Central memory CD8-positive, alpha-beta T cell (primary cell): ENCODE measurements at regions not wholly inside any gene's neighbourhood (a gene's known extent, or its start where the extent isn't known, plus 50 kb on each side); places are given as distances from the start of the nearest gene placed in this dataset.

Experiments used
- ATAC-seq: fragments of 150-1000 bp; cut with Tn5 transposase; replicated peaks from 2 replicates; pipeline ENCODE4 v1.10.0; 2022; ENCODE audit warnings: mild to moderate bottlenecking, moderate FRiP score, moderate number of reproducible peaks; ENCODE audit not compliant: poor library complexity, severe bottlenecking; ENCODE audit errors: extremely low read depth
- DNase-seq, 2 donors: peaks; one replicate each; pipeline ENCODE4 v3.0.0; 2021; ENCODE audit warnings: low spot score in 2 of 2
- H3K27ac Mint-ChIP-seq: one replicate; pipeline ENCODE4 v1.8.0; 2022; ENCODE audit warnings: low read depth, mild to moderate bottlenecking, moderate library complexity, mixed read lengths
- H3K27me3 Mint-ChIP-seq: one replicate; pipeline ENCODE4 v1.8.0; 2022; ENCODE audit warnings: mixed read lengths
- H3K36me3 Mint-ChIP-seq: one replicate; pipeline ENCODE4 v1.8.0; 2022; ENCODE audit warnings: mild to moderate bottlenecking, moderate library complexity, mixed read lengths; ENCODE audit not compliant: insufficient read depth
- H3K4me1 Mint-ChIP-seq: one replicate; pipeline ENCODE4 v1.8.0; 2022; ENCODE audit warnings: mixed read lengths
- H3K4me3 Mint-ChIP-seq: one replicate; pipeline ENCODE4 v1.8.0; 2022; ENCODE audit warnings: mild to moderate bottlenecking, moderate library complexity, mixed read lengths
- H3K9me3 Mint-ChIP-seq: one replicate; pipeline ENCODE4 v1.8.0; 2022; ENCODE audit warnings: mixed read lengths

- ATAC-seq = no peak
- no peaks in the 10 kb centered on the region for H3K9me3 Mint-ChIP-seq
- no peak overlapping the region for H3K4me3 Mint-ChIP-seq
- DNase-seq = no peak
- H3K4me1 Mint-ChIP-seq = no peaks in the 10 kb centered on the region
- H3K27ac Mint-ChIP-seq = no peak overlapping the region
- peaks cover 24% of the 10 kb centered on the region for H3K27me3 Mint-ChIP-seq
- H3K36me3 Mint-ChIP-seq = no peaks in the 10 kb centered on the region
These were observed 201.6 kb upstream of the TWIST2 start for GRCh38 chr2:238646281-238646680.

GRCh38 chr2:238646803-238647202 lies 201.1 kb upstream of the TWIST2 start:
- Mint-ChIP-seq H3K27me3 (peaks cover 28% of the 10 kb centered on the region), H3K4me3 (no peak overlapping the region), H3K9me3 (no peaks in the 10 kb centered on the region), H3K36me3 (no peaks in the 10 kb centered on the region), H3K27ac (no peak overlapping the region), H3K4me1 (no peaks in the 10 kb centered on the region)
- ATAC-seq (no peak), DNase-seq (no peak)

GRCh38 chr2:238649123-238649522 lies 198.8 kb upstream of the TWIST2 start:
- DNase-seq = no peak
- Mint-ChIP-seq H3K36me3 (no peaks in the 10 kb centered on the region), H3K27me3 (peaks cover 46% of the 10 kb centered on the region), H3K9me3 (no peaks in the 10 kb centered on the region), H3K27ac (no peak overlapping the region), H3K4me1 (no peaks in the 10 kb centered on the region), H3K4me3 (no peak overlapping the region)
- ATAC-seq = no peak

- Mint-ChIP-seq H3K4me3 (no peak overlapping the region), H3K4me1 (no peaks in the 10 kb centered on the region), H3K9me3 (no peaks in the 10 kb centered on the region), H3K27me3 (peaks cover 46% of the 10 kb centered on the region), H3K27ac (no peak overlapping the region), H3K36me3 (no peaks in the 10 kb centered on the region)
- no peak for ATAC-seq
- DNase-seq = no peak
These were observed 197.9 kb upstream of the TWIST2 start for GRCh38 chr2:238649936-238650518.

- DNase-seq (no peak), ATAC-seq (no peak)
- Mint-ChIP-seq H3K27ac (peak overlapping the region; percentile 9), H3K27me3 (peaks cover 46% of the 10 kb centered on the region), H3K36me3 (no peaks in the 10 kb centered on the region), H3K4me3 (no peak overlapping the region), H3K4me1 (no peaks in the 10 kb centered on the region), H3K9me3 (no peaks in the 10 kb centered on the region)
These were observed 197.3 kb upstream of the TWIST2 start for GRCh38 chr2:238650536-238650935.

- no peak overlapping the region for H3K27ac Mint-ChIP-seq
- no peaks in the 10 kb centered on the region for H3K4me1 Mint-ChIP-seq
- no peaks in the 10 kb centered on the region for H3K36me3 Mint-ChIP-seq
- DNase-seq (no peak), ATAC-seq (no peak)
- no peaks in the 10 kb centered on the region for H3K9me3 Mint-ChIP-seq
- H3K4me3 Mint-ChIP-seq = no peak overlapping the region
- H3K27me3 Mint-ChIP-seq = peaks cover 46% of the 10 kb centered on the region
These were observed 196.4 kb upstream of the TWIST2 start for GRCh38 chr2:238651306-238652052.

- Mint-ChIP-seq H3K4me3 (no peak overlapping the region), H3K9me3 (no peaks in the 10 kb centered on the region), H3K4me1 (no peaks in the 10 kb centered on the region), H3K27ac (no peak overlapping the region), H3K27me3 (peaks cover 46% of the 10 kb centered on the region), H3K36me3 (no peaks in the 10 kb centered on the region)
- DNase-seq (no peak), ATAC-seq (no peak)
These were observed 195.7 kb upstream of the TWIST2 start for GRCh38 chr2:238652053-238652770.

GRCh38 chr2:238652771-238653157 lies 195.1 kb upstream of the TWIST2 start:
- Mint-ChIP-seq H3K4me3 (no peak overlapping the region), H3K36me3 (no peaks in the 10 kb centered on the region), H3K9me3 (no peaks in the 10 kb centered on the region), H3K4me1 (no peaks in the 10 kb centered on the region), H3K27ac (no peak overlapping the region), H3K27me3 (peaks cover 46% of the 10 kb centered on the region)
- ATAC-seq = no peak
- DNase-seq = no peak

- Mint-ChIP-seq H3K27me3 (peaks cover 46% of the 10 kb centered on the region), H3K9me3 (no peaks in the 10 kb centered on the region), H3K4me3 (no peak overlapping the region), H3K4me1 (no peaks in the 10 kb centered on the region), H3K27ac (no peak overlapping the region), H3K36me3 (no peaks in the 10 kb centered on the region)
- ATAC-seq (no peak), DNase-seq (no peak)
These were observed 194.3 kb upstream of the TWIST2 start for GRCh38 chr2:238653431-238654109.

GRCh38 chr2:238654479-238655197 lies 193.2 kb upstream of the TWIST2 start:
- no peaks in the 10 kb centered on the region for H3K9me3 Mint-ChIP-seq
- DNase-seq = no peak

GRCh38 chr2:238655198-238655860 lies 192.6 kb upstream of the TWIST2 start:
- no peaks in the 10 kb centered on the region for H3K4me1 Mint-ChIP-seq
- DNase-seq (no peak), ATAC-seq (no peak)
- H3K27me3 Mint-ChIP-seq = peaks cover 39% of the 10 kb centered on the region
- H3K9me3 Mint-ChIP-seq = no peaks in the 10 kb centered on the region
- no peak overlapping the region for H3K4me3 Mint-ChIP-seq
- no peaks in the 10 kb centered on the region for H3K36me3 Mint-ChIP-seq
- no peak overlapping the region for H3K27ac Mint-ChIP-seq

More at GRCh38 chr2:238654479-238655197, 193.2 kb upstream of the TWIST2 start:
- no peak for ATAC-seq
- H3K4me1 Mint-ChIP-seq = no peaks in the 10 kb centered on the region
- no peak overlapping the region for H3K27ac Mint-ChIP-seq
- H3K27me3 Mint-ChIP-seq = peaks cover 40% of the 10 kb centered on the region
- H3K36me3 Mint-ChIP-seq = no peaks in the 10 kb centered on the region
- H3K4me3 Mint-ChIP-seq = no peak overlapping the region
